PC-3 (cell line): ENCODE measurements at regions not wholly inside any gene's neighbourhood (a gene's known extent, or its start where the extent isn't known, plus 50 kb on each side); places are given as distances from the start of the nearest gene placed in this dataset.

Experiments used
- EZH2 ChIP-seq: fragments of 300-600 bp; sonication (generic); IDR thresholded peaks from one replicate; pipeline ENCODE4 v1.6.1; 2017; ENCODE audit warnings: antibody characterized with exemption, mild to moderate bottlenecking, low read length; ENCODE audit not compliant: unreplicated experiment
- EZH2phosphoT487 ChIP-seq: fragments of 300-600 bp; sonication (generic); IDR thresholded peaks from 2 replicates; pipeline ENCODE4 v1.6.1; 2018; ENCODE audit warnings: mild to moderate bottlenecking, antibody characterized with exemption, low read length, borderline replicate concordance
- TF ChIP-seq, protein P1 (sequence below): fragments of 300-600 bp; sonication (generic); conservative IDR thresholded peaks from 2 replicates; pipeline ENCODE4 v1.5.1; 2017; ENCODE audit warnings: antibody characterized with exemption, low read depth, mild to moderate bottlenecking, low read length

- TF ChIP-seq EZH2, result no peak
- TF ChIP-seq, protein P1, sequence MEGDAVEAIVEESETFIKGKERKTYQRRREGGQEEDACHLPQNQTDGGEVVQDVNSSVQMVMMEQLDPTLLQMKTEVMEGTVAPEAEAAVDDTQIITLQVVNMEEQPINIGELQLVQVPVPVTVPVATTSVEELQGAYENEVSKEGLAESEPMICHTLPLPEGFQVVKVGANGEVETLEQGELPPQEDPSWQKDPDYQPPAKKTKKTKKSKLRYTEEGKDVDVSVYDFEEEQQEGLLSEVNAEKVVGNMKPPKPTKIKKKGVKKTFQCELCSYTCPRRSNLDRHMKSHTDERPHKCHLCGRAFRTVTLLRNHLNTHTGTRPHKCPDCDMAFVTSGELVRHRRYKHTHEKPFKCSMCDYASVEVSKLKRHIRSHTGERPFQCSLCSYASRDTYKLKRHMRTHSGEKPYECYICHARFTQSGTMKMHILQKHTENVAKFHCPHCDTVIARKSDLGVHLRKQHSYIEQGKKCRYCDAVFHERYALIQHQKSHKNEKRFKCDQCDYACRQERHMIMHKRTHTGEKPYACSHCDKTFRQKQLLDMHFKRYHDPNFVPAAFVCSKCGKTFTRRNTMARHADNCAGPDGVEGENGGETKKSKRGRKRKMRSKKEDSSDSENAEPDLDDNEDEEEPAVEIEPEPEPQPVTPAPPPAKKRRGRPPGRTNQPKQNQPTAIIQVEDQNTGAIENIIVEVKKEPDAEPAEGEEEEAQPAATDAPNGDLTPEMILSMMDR, result no peak
- no peak for TF ChIP-seq EZH2phosphoT487
Measured at GRCh38 chr14:98082833-98083232, 1189.2 kb downstream of the BCL11B start.
